ENCODE measurements at regions not wholly inside any gene's neighbourhood (a gene's known extent, or its start where the extent isn't known, plus 50 kb on each side); places are given as distances from the start of the nearest gene placed in this dataset.

DNA sequence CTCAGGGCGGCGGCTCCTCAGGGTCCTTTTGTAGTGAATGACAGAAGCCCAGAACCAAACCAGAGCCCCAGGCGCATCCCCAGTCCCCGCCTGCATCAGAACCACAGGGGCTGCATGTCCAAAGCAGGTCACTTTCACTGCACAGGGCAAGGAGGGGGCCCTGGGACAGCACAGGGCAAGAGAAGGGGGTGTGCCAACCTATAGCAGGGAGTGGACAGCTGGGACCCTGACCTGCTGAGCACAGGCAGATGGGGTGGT, 501.4 kb downstream of the PREX1 start:
- SMC1A ChIA-PET (ENCODE audit: uncharacterized antibody, unreplicated experiment) = no interaction called here

More for the DNA sequence above, 501.4 kb downstream of the PREX1 start:
- H3K27ac ChIP-seq (ENCODE audit: control insufficient read depth, insufficient read depth) = no peak overlapping the region
- no peak for ATAC-seq
- intact Hi-C loops (cut with micrococcal nuclease; ENCODE audit: unreplicated experiment) (no loop called here), in situ Hi-C loops (cut with MboI) (no loop called here)
- H3K4me1 ChIP-seq (ENCODE audit: control insufficient read depth, insufficient read depth, low read length) = no peaks in the 10 kb centered on the region
- H3K9me3 ChIP-seq (replicated peaks; ENCODE audit: control insufficient read depth, insufficient read depth, low read length) = no peaks in the 10 kb centered on the region
- H3K4me2 ChIP-seq (ENCODE audit: control insufficient read depth, insufficient read depth) = no peak overlapping the region
- no peak for FAIRE-seq
- TF ChIP-seq POLR2A (IDR thresholded peaks at IDR 0.05; ENCODE audit: low read depth, low read length) (no peak), FOXK2 (IDR thresholded peaks at IDR 0.05) (no peak), NRF1 (conservative IDR thresholded peaks at IDR 0.05; ENCODE audit: low read depth, low read length) (no peak), KDM1A (IDR thresholded peaks at IDR 0.05; ENCODE audit: borderline replicate concordance) (no peak), EP300 (IDR thresholded peaks at IDR 0.05; ENCODE audit: borderline replicate concordance in 1 of 2, control insufficient read depth in 1 of 2, low read depth in 2 of 2, low read length in 2 of 2) (no peak), NR2C1 (IDR thresholded peaks at IDR 0.05) (no peak), MEF2B (IDR thresholded peaks at IDR 0.05; ENCODE audit: partially characterized antibody, poor library complexity, severe bottlenecking) (no peak), ZBTB4 (CRISPR knock-in tag; IDR thresholded peaks at IDR 0.05) (no peak), ZSCAN29 (IDR thresholded peaks at IDR 0.05) (no peak), IKZF2 (IDR thresholded peaks at IDR 0.05) (no peak), NFXL1 (IDR thresholded peaks at IDR 0.05; ENCODE audit: borderline replicate concordance) (no peak), SPI1 (IDR thresholded peaks at IDR 0.05; ENCODE audit: borderline replicate concordance, insufficient read depth, low read depth, low read length) (no peak)
- DNase-seq (ENCODE audit: low read depth, low spot score) = no peak
- no peaks in the 10 kb centered on the region for H3K36me3 ChIP-seq (ENCODE audit: control insufficient read depth in 2 of 2, insufficient read depth in 2 of 2, low read length in 1 of 2)
- 61% methylated on average over 4 of the region's 4 CpGs for WGBS (ENCODE audit: insufficient coverage, insufficient replicate concordance, low lambda C conversion rate, missing lambda C conversion rate)
- ChIA-PET RAD21 (ENCODE audit: unreplicated experiment) (no interaction called here), POLR2A (no interaction called here), CTCF (no interaction called here)
- no peak overlapping the region for H2AFZ ChIP-seq (ENCODE audit: control insufficient read depth, low read depth, low read length)
- no peaks in the 10 kb centered on the region for H4K20me1 ChIP-seq (ENCODE audit: control insufficient read depth, insufficient read depth)
- H3K9ac ChIP-seq (ENCODE audit: control insufficient read depth, insufficient read depth, low read length) = no peak overlapping the region
- no TSS peak for BruUV-seq (replicated peaks)
- peaks cover 0 to 2% of the 10 kb centered on the region in 2 experiments; a peak in 3 of 4 replicates for H3K27me3 ChIP-seq (replicated peaks in 1 of 2; ENCODE audit: control insufficient read depth in 2 of 2, insufficient read depth in 2 of 2, low read length in 1 of 2)
- no peaks in the 10 kb centered on the region for H3K79me2 ChIP-seq (ENCODE audit: control insufficient read depth, insufficient read depth, low read length)
- no peak overlapping the region for H3K4me3 ChIP-seq
